Muscle layer of duodenum (tissue), 2 donors: ENCODE measurements at regions not wholly inside any gene's neighbourhood (a gene's known extent, or its start where the extent isn't known, plus 50 kb on each side); places are given as distances from the start of the nearest gene placed in this dataset.
"Not testable (repeated sequence)": the region's sequence is repeated elsewhere in the genome, so short reads cannot be mapped to it uniquely, and the experiment has no call there.

Source experiments
- H3K27ac ChIP-seq: one replicate; pipeline ENCODE4 v1.7.0; 2013; ENCODE audit warnings: mild to moderate bottlenecking, low read length
- H3K27me3 ChIP-seq: one replicate; pipeline ENCODE4 v1.7.0; 2013; ENCODE audit warnings: low read depth, mild to moderate bottlenecking, control low read depth, low read length
- H3K36me3 ChIP-seq, 2 donors: one replicate each; pipeline ENCODE4 v1.7.0; 2013; ENCODE audit warnings: low read length in 2 of 2, control low read depth in 1 of 2, mild to moderate bottlenecking in 1 of 2; ENCODE audit not compliant: insufficient read depth in 2 of 2, control insufficient read depth in 1 of 2
- H3K4me1 ChIP-seq, 2 donors: one replicate each; pipeline ENCODE4 v1.7.0; 2013; ENCODE audit warnings: low read length in 2 of 2, mild to moderate bottlenecking in 2 of 2, control low read depth in 1 of 2, moderate library complexity in 1 of 2; ENCODE audit not compliant: insufficient read depth in 2 of 2, control insufficient read depth in 1 of 2
- H3K4me3 ChIP-seq, 2 donors: one replicate each; pipeline ENCODE4 v1.7.0; 2013; ENCODE audit warnings: low read length in 2 of 2, low read depth in 1 of 2, mild to moderate bottlenecking in 1 of 2
- H3K9me3 ChIP-seq, 2 donors: one replicate each; pipeline ENCODE4 v1.7.0; 2013; ENCODE audit warnings: low read length in 2 of 2, control low read depth in 1 of 2, mild to moderate bottlenecking in 1 of 2; ENCODE audit not compliant: control insufficient read depth in 1 of 2
- donor health status: healthy.

GRCh38 chr7:73244782-73245311, 63.8 kb downstream of the NSUN5 start:
- not testable (repeated sequence) for H3K27ac ChIP-seq, H3K27me3 ChIP-seq, H3K9me3 ChIP-seq, H3K4me3 ChIP-seq, H3K4me1 ChIP-seq, H3K36me3 ChIP-seq

- H3K4me3 ChIP-seq, H3K9me3 ChIP-seq, H3K27ac ChIP-seq, H3K4me1 ChIP-seq, H3K27me3 ChIP-seq, H3K36me3 ChIP-seq: not testable (repeated sequence)
These were observed 73.5 kb downstream of the NSUN5 start for GRCh38 chr7:73234994-73235717.

- not testable (repeated sequence) for H3K27me3 ChIP-seq, H3K27ac ChIP-seq, H3K36me3 ChIP-seq, H3K4me3 ChIP-seq, H3K9me3 ChIP-seq, H3K4me1 ChIP-seq
These were observed 82.9 kb downstream of the NSUN5 start for GRCh38 chr7:73225745-73226144.

- H3K36me3 ChIP-seq, H3K9me3 ChIP-seq, H3K27me3 ChIP-seq, H3K4me3 ChIP-seq, H3K4me1 ChIP-seq, H3K27ac ChIP-seq: not testable (repeated sequence)
These were observed 86.9 kb downstream of the NSUN5 start for GRCh38 chr7:73221724-73222123.

GRCh38 chr7:73220766-73221370, 87.8 kb downstream of the NSUN5 start:
- not testable (repeated sequence) for H3K27ac ChIP-seq, H3K27me3 ChIP-seq, H3K4me1 ChIP-seq, H3K9me3 ChIP-seq, H3K36me3 ChIP-seq, H3K4me3 ChIP-seq

- not testable (repeated sequence) for H3K36me3 ChIP-seq, H3K4me1 ChIP-seq, H3K4me3 ChIP-seq, H3K9me3 ChIP-seq, H3K27me3 ChIP-seq, H3K27ac ChIP-seq
These were observed 88.3 kb downstream of the NSUN5 start for GRCh38 chr7:73220357-73220756.

GRCh38 chr7:73218802-73219201, 89.8 kb downstream of the NSUN5 start:
- not testable (repeated sequence) for H3K9me3 ChIP-seq, H3K27me3 ChIP-seq, H3K27ac ChIP-seq, H3K36me3 ChIP-seq, H3K4me3 ChIP-seq, H3K4me1 ChIP-seq

GRCh38 chr7:73216046-73216675, 92.5 kb downstream of the NSUN5 start:
- not testable (repeated sequence) for H3K4me3 ChIP-seq, H3K27me3 ChIP-seq, H3K27ac ChIP-seq, H3K4me1 ChIP-seq, H3K36me3 ChIP-seq, H3K9me3 ChIP-seq

- not testable (repeated sequence) for H3K4me1 ChIP-seq, H3K27me3 ChIP-seq, H3K4me3 ChIP-seq, H3K9me3 ChIP-seq, H3K27ac ChIP-seq, H3K36me3 ChIP-seq
These were observed 93.4 kb downstream of the NSUN5 start for GRCh38 chr7:73215232-73215631.

- not testable (repeated sequence) for H3K4me3 ChIP-seq, H3K4me1 ChIP-seq, H3K36me3 ChIP-seq, H3K9me3 ChIP-seq, H3K27ac ChIP-seq, H3K27me3 ChIP-seq
These were observed 94.2 kb downstream of the NSUN5 start for GRCh38 chr7:73214471-73214870.

- not testable (repeated sequence) for H3K4me3 ChIP-seq, H3K27me3 ChIP-seq, H3K4me1 ChIP-seq, H3K27ac ChIP-seq, H3K36me3 ChIP-seq, H3K9me3 ChIP-seq
These were observed 95.5 kb downstream of the NSUN5 start for GRCh38 chr7:73213076-73213475.

- not testable (repeated sequence) for H3K27ac ChIP-seq, H3K36me3 ChIP-seq, H3K27me3 ChIP-seq, H3K9me3 ChIP-seq, H3K4me1 ChIP-seq, H3K4me3 ChIP-seq
These were observed 103.0 kb downstream of the NSUN5 start for GRCh38 chr7:73205594-73205993.
